ENCODE measurements at regions not wholly inside any gene's neighbourhood (a gene's known extent, or its start where the extent isn't known, plus 50 kb on each side); places are given as distances from the start of the nearest gene placed in this dataset.

- no peak for TF ChIP-seq CTCF (IDR thresholded peaks at IDR 0.05; ENCODE audit: insufficient read depth, low read length)
- no peak for TF ChIP-seq POLR2AphosphoS5 (IDR thresholded peaks at IDR 0.05; ENCODE audit: low read depth)
- TF ChIP-seq GABPA (IDR thresholded peaks at IDR 0.05; ENCODE audit: low read depth): no peak
- TF ChIP-seq SPI1 (IDR thresholded peaks at IDR 0.05; ENCODE audit: borderline replicate concordance, low read depth): no peak
Measured at GRCh38 chr4:29307256-29307655, 1412.9 kb upstream of the PCDH7 start.

Measured in HL-60 (cell line).